Suppressor macrophage (primary cell): ENCODE measurements at regions not wholly inside any gene's neighbourhood (a gene's known extent, or its start where the extent isn't known, plus 50 kb on each side); places are given as distances from the start of the nearest gene placed in this dataset.
A peak's percentile ranks its signal among the peaks of the same experiment; 100 is the strongest.

ENCODE experiments used
- DNase-seq, 4 experiments: peaks; one replicate each; pipeline ENCODE4 v3.0.0-alpha.2; 2020 to 2022

DNA sequence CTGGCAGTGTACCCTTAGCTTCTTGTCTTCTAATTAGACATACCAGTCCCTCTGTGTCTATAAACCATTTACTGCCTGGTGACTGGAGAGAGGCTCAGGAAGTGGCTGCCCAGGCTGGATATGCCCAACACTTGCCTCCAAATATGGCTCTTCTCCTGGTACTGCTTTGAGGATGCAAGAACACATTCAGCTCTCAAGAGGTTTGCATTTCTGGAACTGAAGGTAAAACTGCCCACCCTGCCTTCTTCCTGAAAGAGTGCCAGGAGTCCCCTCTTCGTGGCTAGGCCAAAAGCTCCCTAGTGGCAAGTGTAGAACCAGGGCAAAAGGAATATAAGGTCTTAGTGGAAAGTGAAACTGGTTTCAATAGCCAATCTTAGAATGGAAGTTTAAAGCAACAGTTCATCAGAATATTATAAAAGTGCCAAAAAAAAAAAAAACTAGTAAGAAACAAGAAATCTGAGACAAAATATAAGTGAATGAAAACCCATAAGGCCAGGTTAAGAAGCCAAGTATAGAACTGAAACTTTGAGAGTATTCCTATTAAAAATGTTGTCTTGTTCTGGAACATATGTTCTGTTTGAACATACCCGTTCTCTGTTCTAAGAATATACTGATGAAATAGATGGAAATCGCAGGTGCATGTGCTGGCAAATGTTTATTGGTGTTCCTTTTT is 77.2 kb upstream of the CTTNBP2NL start:
- DNase-seq: no peak

GRCh38 chr1:112319371-112320040 is 76.5 kb upstream of the CTTNBP2NL start:
- DNase-seq: no peak

DNA sequence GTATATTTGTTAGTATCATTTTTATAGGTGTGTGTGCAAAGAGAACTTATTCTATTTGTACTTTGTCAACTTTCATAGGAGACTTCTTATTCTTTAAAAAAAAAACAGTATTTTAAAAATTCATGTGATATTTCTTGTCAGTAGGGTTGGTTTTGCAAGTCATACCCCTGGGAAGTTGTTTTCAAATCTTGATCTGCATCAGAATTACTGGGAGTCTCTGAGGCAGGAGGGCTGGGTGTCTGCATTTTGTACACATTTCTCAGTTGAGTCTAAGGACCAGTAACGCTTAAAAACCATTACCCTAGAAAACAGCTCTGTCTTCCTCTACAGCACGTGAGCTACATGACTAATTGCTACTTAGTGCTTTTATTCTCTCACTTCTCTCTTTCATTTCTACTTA is 76.0 kb upstream of the CTTNBP2NL start:
- DNase-seq: no peak

DNA sequence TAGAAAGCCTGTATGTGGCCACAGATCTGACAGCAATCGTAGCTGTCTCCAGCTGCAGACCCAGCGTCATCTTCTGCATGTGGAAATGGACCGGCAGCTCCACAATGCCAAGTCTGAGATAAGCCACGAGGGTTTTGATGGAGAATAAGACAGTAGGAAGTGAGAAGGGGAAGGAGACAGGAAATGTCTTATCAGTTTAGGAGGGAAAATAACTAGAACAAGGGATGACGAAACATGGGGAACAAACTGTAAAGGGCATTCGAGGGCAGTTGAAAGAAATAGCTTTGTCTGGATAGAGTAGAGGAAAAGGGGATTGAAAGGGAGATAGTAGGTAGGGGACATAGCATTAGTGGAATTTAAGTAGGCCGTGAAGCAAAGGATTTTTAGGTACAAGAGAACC is 74.0 kb upstream of the CTTNBP2NL start:
- DNase-seq: no peak

DNA sequence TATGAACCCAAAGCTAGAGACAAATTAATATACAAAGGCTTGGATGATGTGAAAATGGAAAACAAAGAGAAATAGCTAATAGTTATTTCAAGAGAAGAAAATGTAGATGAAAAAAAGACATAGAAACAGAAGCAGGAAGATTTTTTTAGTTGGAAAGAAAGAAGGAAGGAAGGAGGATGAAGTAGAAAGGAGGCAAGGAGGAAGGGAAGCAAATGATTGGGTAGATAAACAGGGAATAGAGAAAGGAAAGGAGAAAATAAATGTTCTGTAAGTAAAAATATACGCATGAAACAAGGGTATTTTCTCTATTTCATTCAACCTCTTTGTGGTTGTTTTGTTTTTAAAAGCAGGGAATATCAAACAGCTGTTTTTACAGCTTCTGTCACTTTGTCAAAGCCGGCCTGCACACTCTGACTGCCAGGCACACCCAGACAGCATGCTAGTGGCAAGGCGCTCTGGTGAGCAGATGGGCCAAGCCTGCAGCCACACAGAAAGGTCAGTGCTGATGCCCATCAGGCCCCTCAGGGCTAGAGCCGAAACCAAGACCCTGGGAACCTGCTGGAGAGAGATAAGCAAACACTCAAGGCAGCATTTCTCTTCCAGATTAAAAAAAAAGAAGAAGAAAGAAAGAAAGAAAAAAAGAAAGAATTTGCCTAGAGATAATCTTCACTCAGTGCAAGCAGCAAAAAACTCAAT is 72.9 kb upstream of the CTTNBP2NL start:
- DNase-seq: no peak

- no peak for DNase-seq
Observed at GRCh38 chr1:112325504-112325903, 70.5 kb upstream of the CTTNBP2NL start.

GRCh38 chr1:112328600-112328999 is 67.4 kb upstream of the CTTNBP2NL start:
- no peak for DNase-seq

DNA sequence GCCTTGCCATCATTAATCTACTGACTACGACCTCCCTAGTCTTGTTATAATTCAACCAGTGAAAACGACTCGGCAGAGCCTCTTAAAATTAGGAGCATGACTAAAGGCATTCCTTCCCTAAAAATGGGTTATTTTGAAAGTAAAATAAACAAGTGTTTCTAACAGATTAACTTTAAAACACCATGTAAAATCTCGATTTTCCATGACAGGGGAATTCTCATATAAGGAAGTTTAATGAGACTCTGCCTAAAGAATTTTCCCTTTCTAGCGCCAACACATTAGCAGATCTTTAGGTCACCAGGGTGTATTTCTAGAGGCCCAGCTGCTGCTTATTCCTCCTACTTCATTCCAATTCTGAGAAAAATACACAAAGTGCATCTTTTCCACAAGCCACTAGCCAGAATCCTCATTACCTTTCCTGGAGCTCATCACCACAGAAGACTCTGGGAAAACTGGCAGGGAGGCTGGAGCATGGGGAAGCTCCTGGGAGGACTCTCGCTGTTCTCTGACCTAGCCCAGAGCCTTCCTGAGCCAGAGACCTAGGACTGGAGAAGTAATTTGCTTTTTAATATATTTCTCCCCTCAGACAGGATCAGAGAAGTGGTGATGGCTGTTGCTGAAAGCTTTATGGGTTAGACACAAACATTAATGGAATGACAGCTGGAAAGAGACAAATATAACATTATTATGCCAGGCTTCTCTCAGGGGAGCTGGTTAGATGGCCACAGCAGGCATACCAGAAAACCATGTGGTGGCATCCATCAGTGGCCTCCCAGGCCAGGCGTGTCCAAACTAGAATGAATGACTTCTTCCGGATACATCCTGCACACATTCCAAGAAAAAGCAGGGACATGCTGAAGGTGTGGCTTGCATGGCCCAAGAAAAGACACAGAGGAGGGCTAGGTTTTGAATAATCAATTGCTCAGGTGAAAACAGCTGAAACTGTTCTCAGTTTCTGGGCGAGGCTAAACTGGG is 63.6 kb upstream of the CTTNBP2NL start:
- DNase-seq: no peak

DNA sequence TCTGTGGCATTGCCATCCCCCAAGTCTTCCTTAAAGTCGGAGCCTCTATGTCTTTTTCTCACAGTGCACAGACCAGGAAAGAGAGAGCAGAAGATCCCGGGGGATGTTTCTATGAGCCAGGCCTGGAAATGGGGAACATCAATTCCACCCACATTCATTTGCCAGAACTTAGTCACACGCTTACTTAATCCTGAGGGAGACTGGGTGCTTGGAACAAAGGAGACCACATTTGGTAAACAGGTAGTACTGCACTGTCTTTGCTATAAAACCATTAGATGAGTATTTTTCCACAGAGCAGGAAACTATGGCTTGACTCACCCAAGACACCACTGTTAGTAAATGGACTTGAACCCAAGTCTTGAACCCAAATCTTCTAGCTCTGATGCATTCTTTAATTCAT is 60.7 kb upstream of the CTTNBP2NL start:
- no peak for DNase-seq

GRCh38 chr1:112337028-112337531 is 58.9 kb upstream of the CTTNBP2NL start:
- peak; percentile 35 to 61 (median 52) for DNase-seq

GRCh38 chr1:112341986-112342385 is 54.0 kb upstream of the CTTNBP2NL start:
- DNase-seq: no peak

DNA sequence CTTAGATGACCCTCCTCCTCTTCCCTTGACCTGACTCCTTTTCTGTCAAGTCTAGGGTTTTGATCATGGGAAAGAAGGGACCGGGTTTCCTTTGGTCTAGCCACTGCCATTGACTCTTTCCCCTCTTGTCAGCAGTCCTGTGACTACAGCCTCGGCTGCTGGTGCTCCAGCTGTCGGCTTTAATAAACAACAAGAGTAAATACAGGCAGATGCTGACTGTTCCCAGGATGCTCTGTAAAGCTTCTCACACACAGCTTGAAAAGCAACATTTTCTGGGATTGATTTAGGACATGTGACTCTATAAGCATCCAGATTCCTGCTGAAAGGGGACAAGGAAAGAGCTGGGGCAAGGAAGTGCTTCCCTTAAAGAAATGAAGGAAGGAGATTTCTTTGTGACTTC is 53.5 kb upstream of the CTTNBP2NL start:
- no peak for DNase-seq

DNA sequence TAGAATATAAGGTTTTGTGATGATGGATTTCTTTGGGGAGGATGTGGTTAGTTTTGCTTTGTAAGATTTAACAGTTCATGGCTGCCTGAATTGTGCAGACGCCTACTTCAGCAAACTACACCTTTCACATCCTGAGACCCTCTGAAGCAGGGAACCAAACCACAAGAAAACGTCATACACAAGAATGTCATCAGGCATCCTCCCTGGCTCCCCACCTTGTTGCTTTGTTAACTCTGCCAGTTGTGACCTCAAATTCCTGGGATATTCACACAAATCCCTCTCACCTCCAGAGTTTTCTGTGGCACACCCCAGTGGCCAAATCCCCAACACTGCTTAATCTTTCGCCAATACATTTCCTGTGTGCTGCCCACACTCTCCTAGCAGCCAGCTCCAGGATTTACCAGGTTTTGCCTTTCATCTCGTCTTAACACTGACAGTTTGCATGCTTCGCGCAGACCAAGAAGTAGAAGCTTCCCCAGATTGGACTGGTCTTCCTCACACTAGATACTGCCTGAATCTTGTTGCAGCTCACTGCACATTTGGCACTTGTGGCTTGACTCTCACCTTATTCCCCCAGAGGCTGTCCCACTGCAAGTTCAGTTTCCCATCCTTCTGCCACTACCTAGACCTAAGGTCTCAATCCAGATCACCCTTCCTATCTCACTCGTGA is 51.1 kb upstream of the CTTNBP2NL start:
- no peak for DNase-seq
